Smooth muscle cell (in vitro differentiated cells): ENCODE measurements at regions not wholly inside any gene's neighbourhood (a gene's known extent, or its start where the extent isn't known, plus 50 kb on each side); places are given as distances from the start of the nearest gene placed in this dataset.

Experiments used
- DNase-seq: peaks from one replicate; lab custom pipeline; 2025; ENCODE audit not compliant: unreplicated experiment; lab: John Stamatoyannopoulos, UW
- H2AFZ ChIP-seq: fragments of 200-600 bp; sonication (generic); 2 replicates; pipeline ENCODE4 v1.6.0; 2016; ENCODE audit warnings: antibody characterized with exemption, low read depth, mild to moderate bottlenecking
- H3F3A ChIP-seq: fragments of 200-600 bp; sonication (generic); 2 replicates; pipeline ENCODE4 v1.6.0; 2017; ENCODE audit warnings: antibody characterized with exemption, low read depth
- H3K27ac ChIP-seq: fragments of 200-600 bp; sonication (generic); 2 replicates; pipeline ENCODE4 v1.5.1; 2016; ENCODE audit warnings: low read depth, mild to moderate bottlenecking
- H3K27me3 ChIP-seq: fragments of 200-600 bp; sonication (generic); 2 replicates; pipeline ENCODE4 v1.6.1; 2016; ENCODE audit warnings: low read depth, mild to moderate bottlenecking
- H3K36me3 ChIP-seq: fragments of 200-600 bp; sonication (generic); 2 replicates; pipeline ENCODE4 v1.5.1; 2016; ENCODE audit warnings: low read depth
- H3K4me1 ChIP-seq: fragments of 200-600 bp; sonication (generic); 2 replicates; pipeline ENCODE4 v1.5.1; 2016; ENCODE audit warnings: low read depth
- H3K4me2 ChIP-seq: fragments of 200-600 bp; sonication (generic); 2 replicates; pipeline ENCODE4 v1.6.0; 2016; ENCODE audit warnings: mild to moderate bottlenecking
- H3K4me3 ChIP-seq: fragments of 200-600 bp; sonication (generic); 2 replicates; pipeline ENCODE4 v1.5.1; 2016; ENCODE audit warnings: mild to moderate bottlenecking
- H3K79me2 ChIP-seq: fragments of 200-600 bp; sonication (generic); 2 replicates; pipeline ENCODE4 v1.6.0; 2016; ENCODE audit warnings: low read depth, mild to moderate bottlenecking
- H3K9ac ChIP-seq: fragments of 200-600 bp; sonication (generic); 2 replicates; pipeline ENCODE4 v1.6.0; 2016; ENCODE audit warnings: low read depth
- H3K9me3 ChIP-seq: fragments of 200-600 bp; sonication (generic); replicated peaks from 2 replicates; pipeline ENCODE4 v1.5.1; 2016; ENCODE audit warnings: low read depth
- H4K20me1 ChIP-seq: fragments of 200-600 bp; sonication (generic); 2 replicates; pipeline ENCODE4 v1.6.0; 2016; ENCODE audit warnings: low read depth
- WGBS: methylation state at CpG from one replicate; pipeline ENCODE4 v1.1.7; 2016; ENCODE audit warnings: low lambda C conversion rate; 5-methylcytosine and 5-hydroxymethylcytosine counted together
- TF ChIP-seq, protein P1 (sequence below): fragments of 200-600 bp; sonication (generic); IDR thresholded peaks from 2 replicates; pipeline ENCODE4 v1.5.1; 2017; ENCODE audit warnings: borderline replicate concordance, mild to moderate bottlenecking, antibody characterized with exemption; ENCODE audit not compliant: insufficient read depth, poor library complexity, severe bottlenecking

DNA sequence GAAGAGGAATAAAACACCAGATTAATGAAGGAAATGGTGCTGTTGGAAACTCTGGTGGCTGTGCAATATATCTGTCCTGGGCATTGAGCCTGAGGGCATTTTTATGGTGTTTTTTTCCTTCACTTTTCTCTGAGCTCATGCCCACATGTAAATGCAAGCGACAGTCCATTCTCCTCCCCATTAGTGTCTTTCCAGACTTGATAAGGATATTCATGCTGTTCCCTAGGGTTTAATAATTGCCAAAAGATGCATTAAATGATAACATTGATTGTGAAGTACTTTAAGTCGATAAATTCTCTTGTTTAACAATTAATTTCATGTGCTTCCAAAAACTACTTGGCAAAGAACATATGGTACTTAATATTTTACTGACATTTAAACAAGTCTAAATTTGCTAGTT lies 384.7 kb downstream of the MDFIC start:
- no peak overlapping the region for H3K4me3 ChIP-seq
- H3K4me1 ChIP-seq = no peaks in the 10 kb centered on the region
- H2AFZ ChIP-seq = no peak overlapping the region
- H3K9me3 ChIP-seq = no peaks in the 10 kb centered on the region
- TF ChIP-seq, protein P1, sequence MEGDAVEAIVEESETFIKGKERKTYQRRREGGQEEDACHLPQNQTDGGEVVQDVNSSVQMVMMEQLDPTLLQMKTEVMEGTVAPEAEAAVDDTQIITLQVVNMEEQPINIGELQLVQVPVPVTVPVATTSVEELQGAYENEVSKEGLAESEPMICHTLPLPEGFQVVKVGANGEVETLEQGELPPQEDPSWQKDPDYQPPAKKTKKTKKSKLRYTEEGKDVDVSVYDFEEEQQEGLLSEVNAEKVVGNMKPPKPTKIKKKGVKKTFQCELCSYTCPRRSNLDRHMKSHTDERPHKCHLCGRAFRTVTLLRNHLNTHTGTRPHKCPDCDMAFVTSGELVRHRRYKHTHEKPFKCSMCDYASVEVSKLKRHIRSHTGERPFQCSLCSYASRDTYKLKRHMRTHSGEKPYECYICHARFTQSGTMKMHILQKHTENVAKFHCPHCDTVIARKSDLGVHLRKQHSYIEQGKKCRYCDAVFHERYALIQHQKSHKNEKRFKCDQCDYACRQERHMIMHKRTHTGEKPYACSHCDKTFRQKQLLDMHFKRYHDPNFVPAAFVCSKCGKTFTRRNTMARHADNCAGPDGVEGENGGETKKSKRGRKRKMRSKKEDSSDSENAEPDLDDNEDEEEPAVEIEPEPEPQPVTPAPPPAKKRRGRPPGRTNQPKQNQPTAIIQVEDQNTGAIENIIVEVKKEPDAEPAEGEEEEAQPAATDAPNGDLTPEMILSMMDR = no peak
- DNase-seq = no peak
- H3K27me3 ChIP-seq = no peaks in the 10 kb centered on the region
- no peaks in the 10 kb centered on the region for H3K79me2 ChIP-seq
- no peak overlapping the region for H3K27ac ChIP-seq
- no peaks in the 10 kb centered on the region for H3F3A ChIP-seq
- WGBS = 86% methylated on average over 2 of the region's 2 CpGs
- no peak overlapping the region for H3K4me2 ChIP-seq
- no peak overlapping the region for H3K9ac ChIP-seq
- no peaks in the 10 kb centered on the region for H3K36me3 ChIP-seq
- H4K20me1 ChIP-seq = no peaks in the 10 kb centered on the region

DNA sequence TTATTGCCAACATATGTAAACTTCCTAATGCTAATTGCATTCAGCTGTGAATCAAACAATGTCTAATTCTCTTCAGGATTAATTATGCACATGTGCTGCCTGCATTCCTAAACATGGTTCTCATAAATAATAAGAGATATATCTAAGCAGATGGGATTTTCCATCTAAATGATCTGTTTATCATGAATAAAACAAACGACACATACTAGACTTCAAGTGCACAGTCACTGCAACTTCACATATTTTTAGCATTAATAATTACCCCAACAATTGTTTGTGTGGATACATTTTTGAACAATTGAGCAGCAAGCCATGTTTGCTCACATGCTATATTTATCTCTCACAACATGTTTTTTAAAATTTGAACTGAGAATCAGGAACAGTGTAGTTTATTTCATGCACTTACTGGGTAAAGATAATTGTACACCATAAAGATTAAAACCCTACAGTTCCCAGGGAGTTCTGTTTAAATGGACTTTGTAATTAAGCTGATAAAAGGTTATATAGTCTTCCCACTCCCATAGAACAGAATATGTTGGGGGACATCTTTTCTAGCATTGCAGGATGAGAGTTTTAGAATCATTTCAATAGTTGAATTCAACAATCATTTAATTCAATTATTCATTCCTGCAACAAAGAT lies 378.5 kb downstream of the MDFIC start:
- no peaks in the 10 kb centered on the region for H3K4me1 ChIP-seq
- H3F3A ChIP-seq = no peaks in the 10 kb centered on the region
- H3K9ac ChIP-seq = no peak overlapping the region
- H3K79me2 ChIP-seq = no peaks in the 10 kb centered on the region
- H4K20me1 ChIP-seq = no peaks in the 10 kb centered on the region
- no peak overlapping the region for H3K4me2 ChIP-seq
- no peak overlapping the region for H3K27ac ChIP-seq
- H3K27me3 ChIP-seq = no peaks in the 10 kb centered on the region
- 14% methylated on average over 1 of the region's 1 CpG for WGBS
- TF ChIP-seq, protein P1 = no peak
- no peak for DNase-seq
- no peaks in the 10 kb centered on the region for H3K36me3 ChIP-seq
- no peak overlapping the region for H3K4me3 ChIP-seq
- H3K9me3 ChIP-seq = no peaks in the 10 kb centered on the region
- H2AFZ ChIP-seq = peak overlapping the region; percentile 3

DNA sequence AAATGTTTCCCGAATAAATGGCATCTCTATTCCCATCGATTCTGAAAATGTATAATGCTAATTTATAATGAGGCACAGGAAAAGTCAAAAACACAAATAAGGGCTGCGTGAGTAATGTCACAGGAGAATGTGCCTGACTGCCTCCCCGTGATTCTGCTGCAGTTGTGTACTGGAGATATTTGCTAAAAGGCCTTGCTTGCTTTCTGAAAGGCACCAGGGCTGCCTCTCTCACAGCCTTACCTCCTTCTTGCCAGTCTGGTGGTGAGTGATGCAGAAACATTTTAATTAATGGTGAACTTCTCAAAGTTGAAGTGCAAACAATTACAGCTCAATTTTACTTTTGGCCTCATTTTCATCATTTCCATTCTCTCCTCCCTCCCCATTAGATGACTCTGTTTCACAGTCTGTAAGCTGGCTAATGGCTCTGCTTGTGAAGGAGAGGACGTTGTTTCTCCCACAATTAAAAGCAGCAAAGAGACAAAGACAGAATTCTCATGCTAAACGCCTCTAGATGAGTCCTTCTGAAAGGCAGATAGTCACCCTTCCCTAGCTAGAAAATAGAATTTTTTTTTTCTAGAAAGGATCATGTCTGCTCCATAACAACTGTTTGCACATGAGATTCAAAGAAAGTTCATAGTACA lies 377.6 kb downstream of the MDFIC start:
- TF ChIP-seq, protein P1 = no peak
- no peak overlapping the region for H3K27ac ChIP-seq
- no peaks in the 10 kb centered on the region for H3K36me3 ChIP-seq
- no peaks in the 10 kb centered on the region for H3K4me1 ChIP-seq
- H3K9me3 ChIP-seq = no peaks in the 10 kb centered on the region
- WGBS = 61% methylated on average over 6 of the region's 6 CpGs
- peak overlapping the region; percentile 61 for H2AFZ ChIP-seq
- H3K9ac ChIP-seq = no peak overlapping the region
- no peak overlapping the region for H3K4me2 ChIP-seq
- no peaks in the 10 kb centered on the region for H3K79me2 ChIP-seq
- no peaks in the 10 kb centered on the region for H3K27me3 ChIP-seq
- no peaks in the 10 kb centered on the region for H3F3A ChIP-seq
- no peaks in the 10 kb centered on the region for H4K20me1 ChIP-seq
- no peak for DNase-seq
- H3K4me3 ChIP-seq = no peak overlapping the region

DNA sequence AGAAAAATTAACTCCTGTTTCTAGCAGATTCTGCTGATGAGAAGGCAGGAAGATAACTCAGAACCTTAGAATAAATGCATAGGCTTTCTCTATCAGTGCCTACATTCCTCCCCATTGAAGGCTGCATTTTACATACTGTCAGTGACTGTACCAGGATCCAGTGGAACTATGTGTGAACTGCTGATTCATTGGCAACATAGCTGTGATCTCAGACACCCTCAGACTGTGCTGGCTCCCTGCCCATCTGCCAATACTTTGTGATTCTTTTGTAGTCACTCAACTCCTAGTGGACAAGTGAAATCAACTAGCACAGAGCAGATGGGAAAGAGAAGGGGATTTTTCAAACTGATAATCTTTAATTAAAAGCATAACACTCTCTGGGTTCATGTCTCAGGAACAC lies 375.8 kb downstream of the MDFIC start:
- no peak for DNase-seq

More for the DNA sequence above, 375.8 kb downstream of the MDFIC start:
- Histone ChIP-seq H3K36me3 (no peaks in the 10 kb centered on the region), H3K27me3 (no peaks in the 10 kb centered on the region), H2AFZ (no peak overlapping the region), H4K20me1 (no peaks in the 10 kb centered on the region), H3K4me3 (no peak overlapping the region), H3F3A (no peaks in the 10 kb centered on the region), H3K4me2 (no peak overlapping the region), H3K4me1 (no peaks in the 10 kb centered on the region), H3K27ac (no peak overlapping the region), H3K9ac (no peak overlapping the region), H3K79me2 (no peaks in the 10 kb centered on the region), H3K9me3 (no peaks in the 10 kb centered on the region)
- TF ChIP-seq, protein P1 = no peak
